GM12891 (cell line): ENCODE measurements at regions not wholly inside any gene's neighbourhood (a gene's known extent, or its start where the extent isn't known, plus 50 kb on each side); places are given as distances from the start of the nearest gene placed in this dataset.

Experiments
- POLR2A ChIP-seq: IDR thresholded peaks from 2 replicates; pipeline ENCODE4 v1.6.1; 2011; ENCODE audit warnings: low read depth, low read length, control low read depth
- POLR2AphosphoS5 ChIP-seq: IDR thresholded peaks from 2 replicates; pipeline ENCODE4 v1.6.1; 2011; ENCODE audit warnings: low read depth, low read length, control low read depth
- POU2F2 ChIP-seq: IDR thresholded peaks from 2 replicates; pipeline ENCODE4 v1.6.1; 2011; ENCODE audit warnings: low read depth, mild to moderate bottlenecking, control low read depth, low read length, moderate library complexity
- SPI1 ChIP-seq: IDR thresholded peaks from 2 replicates; pipeline ENCODE4 v1.6.1; 2011; ENCODE audit warnings: low read depth, low read length, control low read depth
- TAF1 ChIP-seq: IDR thresholded peaks from 2 replicates; pipeline ENCODE4 v1.6.1; 2011; ENCODE audit warnings: low read depth, low read length, control low read depth

GRCh38 chr12:125860672-125861288 lies 795.5 kb downstream of the AACS start:
- TF ChIP-seq POLR2A: no peak
- TF ChIP-seq SPI1: no peak
- TF ChIP-seq TAF1: no peak
- no peak for TF ChIP-seq POLR2AphosphoS5
- TF ChIP-seq POU2F2: no peak
